HCT116 (cell line): ENCODE measurements at regions not wholly inside any gene's neighbourhood (a gene's known extent, or its start where the extent isn't known, plus 50 kb on each side); places are given as distances from the start of the nearest gene placed in this dataset.

Experiments used
- ATAC-seq: fragments of 200-7000 bp; cut with Tn5 transposase; 2 replicates; pipeline ENCODE4 v1.9.1; 2020; ENCODE audit warnings: mild to moderate bottlenecking, moderate library complexity
- BruUV-seq: library from RNA; stranded (reverse); fragments of 400-500 nt; replicated peaks from 2 replicates; lab custom pipeline; 2021; lab: Mats Ljungman, UMichigan
- CTCF ChIA-PET: fragments of 300-600 bp; sonication (Branson Sonifier 250); formaldehyde crosslinking; loops from one replicate; lab custom pipeline; 2021; ENCODE audit warnings: antibody characterized with exemption; lab: Charles Lee
- POLR2A ChIA-PET: fragments of 300-600, 350-600 bp; sonication (Branson Sonifier 250); formaldehyde crosslinking; loops from one replicate; lab custom pipeline; 2021; ENCODE audit warnings: antibody characterized with exemption; lab: Charles Lee
- RAD21 ChIA-PET, 2 experiments: fragments of 300-600 bp; sonication (Branson Sonifier 250); formaldehyde crosslinking; loops; one replicate each; lab custom pipeline; 2023; ENCODE audit warnings: low total read pairs in 2 of 2; ENCODE audit not compliant: uncharacterized antibody in 2 of 2, unreplicated experiment in 2 of 2, low non-redundant PET in 1 of 2; lab: Charles Lee
- DNase-seq: peaks from one replicate; pipeline ENCODE4 v3.0.0-alpha.2; 2010; ENCODE audit warnings: low read depth, low spot score
- H2AFZ ChIP-seq: fragments of 200-600 bp; shearing (Covaris generic), sonication (generic); 2 replicates; pipeline ENCODE4 v1.6.1; 2017; ENCODE audit warnings: low read depth, mixed run types, mixed read lengths, antibody characterized with exemption, low read length; ENCODE audit not compliant: poor library complexity, severe bottlenecking
- H3K27ac ChIP-seq: 2 replicates; pipeline ENCODE4 v1.5.1; 2012; ENCODE audit warnings: low read depth, low read length
- H3K27me3 ChIP-seq: fragments of 200-600 bp; sonication (generic); 2 replicates; pipeline ENCODE4 v1.6.1; 2016; ENCODE audit warnings: mixed run types, low read length, mixed read lengths; ENCODE audit not compliant: insufficient read depth
- H3K36me3 ChIP-seq, 2 experiments: fragments of 200-500 bp in 1 of 2; fragments of 200-600 bp in 1 of 2; sonication (Bioruptor generic) in 1 of 2; sonication (generic) in 1 of 2; 2 replicates each; pipeline versions ENCODE4 v1.5.1 to v1.6.1; 2014 to 2016; ENCODE audit warnings: low read length in 2 of 2, inconsistent platforms in 1 of 2, mixed read lengths in 1 of 2, mixed run types in 1 of 2; ENCODE audit not compliant: insufficient read depth in 2 of 2, control insufficient read depth in 1 of 2
- H3K4me1 ChIP-seq, 2 experiments: fragments of 200-600 bp in 1 of 2; sonication (generic) in 1 of 2; 2 replicates each; pipeline versions ENCODE4 v1.5.1 to v1.6.1; 2012 to 2017; ENCODE audit warnings: low read length in 2 of 2, inconsistent platforms in 1 of 2, mild to moderate bottlenecking in 1 of 2, mixed read lengths in 1 of 2, mixed run types in 1 of 2, moderate library complexity in 1 of 2; ENCODE audit not compliant: insufficient read depth in 2 of 2, control insufficient read depth in 1 of 2
- H3K4me2 ChIP-seq: fragments of 200-600 bp; sonication (generic); 2 replicates; pipeline ENCODE4 v1.6.1; 2017; ENCODE audit warnings: mixed run types, low read length, mixed read lengths
- H3K4me3 ChIP-seq, 2 experiments: fragments of 200-600 bp in 1 of 2; sonication (generic) in 1 of 2; replicated peaks in 1 of 2; 2 replicates each; pipeline ENCODE4 v1.5.1; 2011 to 2016; ENCODE audit warnings: low read length in 2 of 2, control low read depth in 1 of 2, low read depth in 1 of 2, mild to moderate bottlenecking in 1 of 2, mixed read lengths in 1 of 2, mixed run types in 1 of 2
- H3K79me2 ChIP-seq: fragments of 200-600 bp; sonication (generic); 2 replicates; pipeline ENCODE4 v1.6.1; 2017; ENCODE audit warnings: mild to moderate bottlenecking, mixed run types, low read length, moderate library complexity, mixed read lengths; ENCODE audit not compliant: insufficient read depth
- H3K9ac ChIP-seq: fragments of 200-600 bp; sonication (generic); 2 replicates; pipeline ENCODE4 v1.6.1; 2016; ENCODE audit warnings: low read length, mixed read lengths
- H3K9me2 ChIP-seq: fragments of 200-600 bp; sonication (generic), shearing (Covaris generic); 2 replicates; pipeline ENCODE4 v1.6.1; 2017; ENCODE audit warnings: mixed run types, mild to moderate bottlenecking, moderate library complexity; ENCODE audit not compliant: insufficient read depth
- H3K9me3 ChIP-seq, 2 experiments: fragments of 200-500 bp in 1 of 2; fragments of 200-600 bp in 1 of 2; sonication (Bioruptor generic) in 1 of 2; sonication (generic) in 1 of 2; 2 replicates each; pipeline ENCODE4 v1.6.1; 2014 to 2017; ENCODE audit warnings: low read length in 2 of 2, mixed read lengths in 2 of 2, inconsistent platforms in 1 of 2, low read depth in 1 of 2, mild to moderate bottlenecking in 1 of 2, mixed run types in 1 of 2, moderate library complexity in 1 of 2; ENCODE audit not compliant: control insufficient read depth in 1 of 2, insufficient read depth in 1 of 2
- H4K20me1 ChIP-seq: fragments of 200-600 bp; sonication (generic), shearing (Covaris generic); 2 replicates; pipeline ENCODE4 v1.6.1; 2017; ENCODE audit warnings: mixed run types, mild to moderate bottlenecking, moderate library complexity; ENCODE audit not compliant: insufficient read depth
- CBX3 ChIP-seq: IDR thresholded peaks from 2 replicates; pipeline ENCODE4 v1.6.1; 2012; ENCODE audit warnings: low read depth
- ELF1 ChIP-seq: IDR thresholded peaks from 2 replicates; pipeline ENCODE4 v1.6.1; 2012; ENCODE audit warnings: low read depth, borderline replicate concordance
- EZH2 ChIP-seq: fragments of 200-600 bp; sonication (generic); IDR thresholded peaks from 2 replicates; pipeline ENCODE4 v1.6.1; 2017; ENCODE audit warnings: antibody characterized with exemption, mixed run types
- EZH2phosphoT487 ChIP-seq: fragments of 200-600 bp; IDR thresholded peaks from 2 replicates; pipeline ENCODE4 v1.6.1; 2018; ENCODE audit warnings: antibody characterized with exemption, borderline replicate concordance
- JUND ChIP-seq: IDR thresholded peaks from 2 replicates; pipeline ENCODE4 v1.6.1; 2012
- POLR2AphosphoS5 ChIP-seq: IDR thresholded peaks from 2 replicates; pipeline ENCODE4 v1.6.1; 2011; ENCODE audit warnings: mild to moderate bottlenecking, low read depth, low read length, moderate library complexity
- RAD21 ChIP-seq: IDR thresholded peaks from 2 replicates; pipeline ENCODE4 v1.6.1; 2012; ENCODE audit warnings: low read depth, mild to moderate bottlenecking
- SIN3A ChIP-seq: IDR thresholded peaks from 2 replicates; pipeline ENCODE4 v1.6.1; 2012; ENCODE audit warnings: low read depth
- SP1 ChIP-seq: IDR thresholded peaks from 2 replicates; pipeline ENCODE4 v1.6.1; 2012; ENCODE audit warnings: low read depth
- SRF ChIP-seq: IDR thresholded peaks from 2 replicates; pipeline ENCODE4 v1.6.1; 2012; ENCODE audit warnings: low read depth
- YY1 ChIP-seq: IDR thresholded peaks from 2 replicates; pipeline ENCODE4 v1.6.1; 2011; ENCODE audit warnings: low read length, low read depth, moderate library complexity, mild to moderate bottlenecking; ENCODE audit not compliant: insufficient replicate concordance; ENCODE audit errors: extremely low read depth
- ZFX ChIP-seq: fragments of 450-650 bp; IDR thresholded peaks from 2 replicates; pipeline ENCODE4 v1.6.1; 2017
- ZNF274 ChIP-seq: fragments of 200-500 bp; sonication (Bioruptor generic); IDR thresholded peaks from 2 replicates; pipeline ENCODE4 v1.6.1; 2014; ENCODE audit warnings: mild to moderate bottlenecking, low read depth, low read length, inconsistent platforms
- intact Hi-C: fragments of 100-400 bp; cut with micrococcal nuclease; formaldehyde crosslinking; loops from 2 replicates; pipeline ENCODE4 v1.10.0; 2022
- TF ChIP-seq, protein P1 (sequence below), 3 experiments: fragments of 200-600 bp in 1 of 3; sonication (generic) in 1 of 3; IDR thresholded peaks in 2 of 3; conservative IDR thresholded peaks in 1 of 3; 2 replicates each; pipeline ENCODE4 v1.5.1; 2012 to 2017; ENCODE audit warnings: low read depth in 2 of 3, low read length in 2 of 3, antibody characterized with exemption in 1 of 3, borderline replicate concordance in 1 of 3, control low read depth in 1 of 3, mild to moderate bottlenecking in 1 of 3, mixed read lengths in 1 of 3, mixed run types in 1 of 3, moderate library complexity in 1 of 3; ENCODE audit not compliant: insufficient read depth in 1 of 3
- TF ChIP-seq, protein P2 (sequence below): IDR thresholded peaks from 2 replicates; pipeline ENCODE4 v1.6.1; 2012

DNA sequence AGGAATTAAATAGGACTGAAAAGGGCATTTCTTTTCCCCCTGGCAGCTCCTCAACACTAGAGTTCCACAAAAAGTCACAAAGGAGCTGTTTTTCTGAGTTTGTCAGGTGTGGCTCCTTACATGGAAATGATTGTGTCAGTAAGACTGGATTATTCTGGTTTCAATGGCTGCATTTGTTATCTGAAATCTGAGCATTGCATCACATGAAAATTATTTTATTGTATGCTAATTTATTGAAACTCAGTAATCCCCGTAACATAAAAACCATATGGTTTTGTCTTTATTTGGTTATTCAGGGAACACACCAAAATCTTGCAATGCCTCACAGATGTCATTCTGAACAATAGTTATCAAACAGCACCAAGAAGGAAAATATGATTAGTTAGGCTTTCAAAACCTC, 439.7 kb upstream of the TNP1 start:
- no peak overlapping the region for H3K9ac ChIP-seq
- H2AFZ ChIP-seq, result no peak overlapping the region
- H3K27me3 ChIP-seq, result peaks cover 49% of the 10 kb centered on the region
- ChIA-PET POLR2A (no interaction called here), CTCF (no interaction called here), RAD21 (no interaction called here)
- intact Hi-C loops, result no loop called here
- ATAC-seq (no peak), DNase-seq (no peak)
- TF ChIP-seq JUND (no peak), YY1 (no peak), SIN3A (no peak), CBX3 (no peak), EZH2phosphoT487 (no peak), EZH2 (no peak), ZFX (no peak), POLR2AphosphoS5 (no peak), SP1 (no peak), ELF1 (no peak), SRF (no peak), RAD21 (no peak), ZNF274 (no peak)
- TF ChIP-seq, protein P1, sequence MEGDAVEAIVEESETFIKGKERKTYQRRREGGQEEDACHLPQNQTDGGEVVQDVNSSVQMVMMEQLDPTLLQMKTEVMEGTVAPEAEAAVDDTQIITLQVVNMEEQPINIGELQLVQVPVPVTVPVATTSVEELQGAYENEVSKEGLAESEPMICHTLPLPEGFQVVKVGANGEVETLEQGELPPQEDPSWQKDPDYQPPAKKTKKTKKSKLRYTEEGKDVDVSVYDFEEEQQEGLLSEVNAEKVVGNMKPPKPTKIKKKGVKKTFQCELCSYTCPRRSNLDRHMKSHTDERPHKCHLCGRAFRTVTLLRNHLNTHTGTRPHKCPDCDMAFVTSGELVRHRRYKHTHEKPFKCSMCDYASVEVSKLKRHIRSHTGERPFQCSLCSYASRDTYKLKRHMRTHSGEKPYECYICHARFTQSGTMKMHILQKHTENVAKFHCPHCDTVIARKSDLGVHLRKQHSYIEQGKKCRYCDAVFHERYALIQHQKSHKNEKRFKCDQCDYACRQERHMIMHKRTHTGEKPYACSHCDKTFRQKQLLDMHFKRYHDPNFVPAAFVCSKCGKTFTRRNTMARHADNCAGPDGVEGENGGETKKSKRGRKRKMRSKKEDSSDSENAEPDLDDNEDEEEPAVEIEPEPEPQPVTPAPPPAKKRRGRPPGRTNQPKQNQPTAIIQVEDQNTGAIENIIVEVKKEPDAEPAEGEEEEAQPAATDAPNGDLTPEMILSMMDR (IDR thresholded peaks at IDR 0.05 in 2 of 3, conservative IDR thresholded peaks at IDR 0.05 in 1 of 3; ENCODE audit: borderline replicate concordance in 1 of 3, insufficient read depth in 1 of 3, low read depth in 2 of 3, low read length in 2 of 3), result no peak
- TF ChIP-seq, protein P2, sequence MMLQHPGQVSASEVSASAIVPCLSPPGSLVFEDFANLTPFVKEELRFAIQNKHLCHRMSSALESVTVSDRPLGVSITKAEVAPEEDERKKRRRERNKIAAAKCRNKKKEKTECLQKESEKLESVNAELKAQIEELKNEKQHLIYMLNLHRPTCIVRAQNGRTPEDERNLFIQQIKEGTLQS, result no peak
- BruUV-seq, result no TSS peak
- H3K79me2 ChIP-seq, result no peaks in the 10 kb centered on the region
- H3K9me2 ChIP-seq, result no peaks in the 10 kb centered on the region
- H3K4me3 ChIP-seq, result no peak overlapping the region
- H3K4me2 ChIP-seq, result no peak overlapping the region
- no peak overlapping the region for H3K27ac ChIP-seq
- no peaks in the 10 kb centered on the region for H4K20me1 ChIP-seq
- no peaks in the 10 kb centered on the region for H3K9me3 ChIP-seq
- H3K4me1 ChIP-seq, result no peaks in the 10 kb centered on the region
- H3K36me3 ChIP-seq, result no peaks in the 10 kb centered on the region
